Activated naive CD8-positive, alpha-beta T cell treated with anti-CD3 and anti-CD28 coated beads, Interleukin-2, amount 10 ng/mL, durations not matched to agents 7 days and 5 days (primary cell): ENCODE measurements at regions not wholly inside any gene's neighbourhood (a gene's known extent, or its start where the extent isn't known, plus 50 kb on each side); places are given as distances from the start of the nearest gene placed in this dataset.

Experiments used
- ATAC-seq: fragments of 150-1000 bp; cut with Tn5 transposase; one replicate; pipeline ENCODE4 v1.10.0; 2021; ENCODE audit warnings: low read depth, moderate library complexity
- POLR2A ChIA-PET: fragments of 350-600 bp; sonication (Branson Sonifier 250); formaldehyde crosslinking; loops from one replicate; lab custom pipeline; 2021; ENCODE audit warnings: antibody characterized with exemption; lab: Charles Lee
- DNase-seq: peaks from one replicate; pipeline ENCODE4 v3.0.0; 2021
- H3K27ac Mint-ChIP-seq: one replicate; pipeline ENCODE4 v1.8.0; 2022; ENCODE audit warnings: mild to moderate bottlenecking, mixed read lengths
- H3K27me3 Mint-ChIP-seq: one replicate; pipeline ENCODE4 v1.8.0; 2022; ENCODE audit warnings: mild to moderate bottlenecking, moderate library complexity, mixed read lengths
- H3K36me3 Mint-ChIP-seq: one replicate; pipeline ENCODE4 v1.8.0; 2021; ENCODE audit warnings: mild to moderate bottlenecking, mixed read lengths
- H3K4me1 Mint-ChIP-seq: one replicate; pipeline ENCODE4 v1.8.0; 2021; ENCODE audit warnings: mixed read lengths
- H3K4me3 Mint-ChIP-seq: one replicate; pipeline ENCODE4 v1.8.0; 2022; ENCODE audit warnings: mild to moderate bottlenecking, moderate library complexity, mixed read lengths
- H3K9me3 Mint-ChIP-seq: one replicate; pipeline ENCODE4 v1.8.0; 2021; ENCODE audit warnings: mixed read lengths

- H3K36me3 Mint-ChIP-seq, result no peaks in the 10 kb centered on the region
- H3K9me3 Mint-ChIP-seq, result peaks cover 2% of the 10 kb centered on the region
- H3K27me3 Mint-ChIP-seq, result no peaks in the 10 kb centered on the region
- H3K27ac Mint-ChIP-seq, result no peak overlapping the region
- DNase-seq, result no peak
- POLR2A ChIA-PET, result interaction anchor here (0.6 kb wide), 1 partner anchor 21 kb away, joined by 3 read pairs; no protein-coding TSS in a partner anchor
- no peak overlapping the region for H3K4me3 Mint-ChIP-seq
- ATAC-seq, result no peak
- H3K4me1 Mint-ChIP-seq, result no peaks in the 10 kb centered on the region
Observed at GRCh38 chr5:6868171-6868570, 154.9 kb downstream of the TENT4A start.

GRCh38 chr5:6868575-6869215 is 155.5 kb downstream of the TENT4A start:
- POLR2A ChIA-PET, result no interaction called here
- DNase-seq (no peak), ATAC-seq (no peak)
- Mint-ChIP-seq H3K4me1 (no peaks in the 10 kb centered on the region), H3K9me3 (peaks cover 2% of the 10 kb centered on the region), H3K36me3 (no peaks in the 10 kb centered on the region), H3K27ac (no peak overlapping the region), H3K4me3 (no peak overlapping the region), H3K27me3 (no peaks in the 10 kb centered on the region)

GRCh38 chr5:6869677-6870076 is 156.4 kb downstream of the TENT4A start:
- POLR2A ChIA-PET, result no interaction called here
- peaks cover 2% of the 10 kb centered on the region for H3K9me3 Mint-ChIP-seq
- DNase-seq (no peak), ATAC-seq (no peak)
- H3K27ac Mint-ChIP-seq, result no peak overlapping the region
- H3K27me3 Mint-ChIP-seq, result no peaks in the 10 kb centered on the region
- H3K36me3 Mint-ChIP-seq, result no peaks in the 10 kb centered on the region
- H3K4me3 Mint-ChIP-seq, result no peak overlapping the region
- H3K4me1 Mint-ChIP-seq, result no peaks in the 10 kb centered on the region

GRCh38 chr5:6872441-6873160 is 159.4 kb downstream of the TENT4A start:
- H3K4me3 Mint-ChIP-seq, result no peak overlapping the region
- no peaks in the 10 kb centered on the region for H3K36me3 Mint-ChIP-seq
- no peaks in the 10 kb centered on the region for H3K27me3 Mint-ChIP-seq
- DNase-seq (no peak), ATAC-seq (no peak)
- POLR2A ChIA-PET, result no interaction called here
- H3K9me3 Mint-ChIP-seq, result peaks cover 2% of the 10 kb centered on the region
- no peaks in the 10 kb centered on the region for H3K4me1 Mint-ChIP-seq
- no peak overlapping the region for H3K27ac Mint-ChIP-seq

GRCh38 chr5:6873359-6873758 is 160.1 kb downstream of the TENT4A start:
- Mint-ChIP-seq H3K4me3 (no peak overlapping the region), H3K36me3 (no peaks in the 10 kb centered on the region), H3K9me3 (no peaks in the 10 kb centered on the region), H3K27ac (no peak overlapping the region), H3K4me1 (no peaks in the 10 kb centered on the region), H3K27me3 (no peaks in the 10 kb centered on the region)
- no peak for ATAC-seq
- DNase-seq, result no peak
- POLR2A ChIA-PET, result no interaction called here

GRCh38 chr5:6875376-6875775 is 162.1 kb downstream of the TENT4A start:
- ATAC-seq (no peak), DNase-seq (no peak)
- Mint-ChIP-seq H3K27ac (no peak overlapping the region), H3K4me3 (no peak overlapping the region), H3K27me3 (no peaks in the 10 kb centered on the region), H3K36me3 (no peaks in the 10 kb centered on the region), H3K4me1 (no peaks in the 10 kb centered on the region), H3K9me3 (no peaks in the 10 kb centered on the region)
- POLR2A ChIA-PET, result no interaction called here

- H3K27me3 Mint-ChIP-seq, result no peaks in the 10 kb centered on the region
- H3K27ac Mint-ChIP-seq, result no peak overlapping the region
- no peak overlapping the region for H3K4me3 Mint-ChIP-seq
- H3K4me1 Mint-ChIP-seq, result no peaks in the 10 kb centered on the region
- ATAC-seq, result no peak
- POLR2A ChIA-PET, result no interaction called here
- no peaks in the 10 kb centered on the region for H3K36me3 Mint-ChIP-seq
- no peaks in the 10 kb centered on the region for H3K9me3 Mint-ChIP-seq
- DNase-seq, result no peak
Observed at GRCh38 chr5:6877986-6878828, 165.0 kb downstream of the TENT4A start.

- H3K4me3 Mint-ChIP-seq, result no peak overlapping the region
- POLR2A ChIA-PET, result no interaction called here
- H3K36me3 Mint-ChIP-seq, result no peaks in the 10 kb centered on the region
- H3K9me3 Mint-ChIP-seq, result peaks cover 14% of the 10 kb centered on the region
- H3K27ac Mint-ChIP-seq, result no peak overlapping the region
- H3K4me1 Mint-ChIP-seq, result peaks cover 8% of the 10 kb centered on the region
- no peaks in the 10 kb centered on the region for H3K27me3 Mint-ChIP-seq
- DNase-seq, result no peak
- ATAC-seq, result no peak
Observed at GRCh38 chr5:6885581-6885980, 172.3 kb downstream of the TENT4A start.

- POLR2A ChIA-PET, result no interaction called here
Observed at GRCh38 chr5:6886866-6887265, 173.6 kb downstream of the TENT4A start.

GRCh38 chr5:6889030-6889429 is 175.8 kb downstream of the TENT4A start:
- DNase-seq, result no peak
- Mint-ChIP-seq H3K27me3 (no peaks in the 10 kb centered on the region), H3K4me1 (peaks cover 8% of the 10 kb centered on the region), H3K27ac (no peak overlapping the region), H3K4me3 (no peak overlapping the region), H3K36me3 (no peaks in the 10 kb centered on the region), H3K9me3 (peaks cover 15% of the 10 kb centered on the region)
- ATAC-seq, result no peak
- POLR2A ChIA-PET, result no interaction called here

More at GRCh38 chr5:6886866-6887265, 173.6 kb downstream of the TENT4A start:
- H3K4me3 Mint-ChIP-seq, result no peak overlapping the region
- H3K9me3 Mint-ChIP-seq, result peaks cover 14% of the 10 kb centered on the region
- no peak for DNase-seq
- H3K27me3 Mint-ChIP-seq, result no peaks in the 10 kb centered on the region
- peaks cover 8% of the 10 kb centered on the region for H3K4me1 Mint-ChIP-seq
- no peaks in the 10 kb centered on the region for H3K36me3 Mint-ChIP-seq
- H3K27ac Mint-ChIP-seq, result no peak overlapping the region
- no peak for ATAC-seq

GRCh38 chr5:6899221-6899620 is 186.0 kb downstream of the TENT4A start:
- POLR2A ChIA-PET, result no interaction called here
- no peaks in the 10 kb centered on the region for H3K36me3 Mint-ChIP-seq
- H3K27me3 Mint-ChIP-seq, result peaks cover 2% of the 10 kb centered on the region
- no peaks in the 10 kb centered on the region for H3K4me1 Mint-ChIP-seq
- ATAC-seq (no peak), DNase-seq (no peak)
- no peaks in the 10 kb centered on the region for H3K9me3 Mint-ChIP-seq
- no peak overlapping the region for H3K27ac Mint-ChIP-seq
- H3K4me3 Mint-ChIP-seq, result no peak overlapping the region

- no peak for DNase-seq
- H3K4me1 Mint-ChIP-seq, result no peaks in the 10 kb centered on the region
- POLR2A ChIA-PET, result no interaction called here
- no peaks in the 10 kb centered on the region for H3K36me3 Mint-ChIP-seq
- ATAC-seq, result no peak
- H3K27ac Mint-ChIP-seq, result no peak overlapping the region
- H3K9me3 Mint-ChIP-seq, result no peaks in the 10 kb centered on the region
- H3K4me3 Mint-ChIP-seq, result no peak overlapping the region
- H3K27me3 Mint-ChIP-seq, result peaks cover 2% of the 10 kb centered on the region
Observed at GRCh38 chr5:6900247-6901227, 187.3 kb downstream of the TENT4A start.

GRCh38 chr5:6902094-6902493 is 188.9 kb downstream of the TENT4A start:
- POLR2A ChIA-PET, result no interaction called here
- DNase-seq, result no peak
- H3K27me3 Mint-ChIP-seq, result peaks cover 2% of the 10 kb centered on the region

More at GRCh38 chr5:6902094-6902493, 188.9 kb downstream of the TENT4A start:
- Mint-ChIP-seq H3K27ac (no peak overlapping the region), H3K4me1 (no peaks in the 10 kb centered on the region), H3K36me3 (no peaks in the 10 kb centered on the region), H3K9me3 (no peaks in the 10 kb centered on the region), H3K4me3 (no peak overlapping the region)
- no peak for ATAC-seq
